GM18909 (cell line): ENCODE measurements at regions not wholly inside any gene's neighbourhood (a gene's known extent, or its start where the extent isn't known, plus 50 kb on each side); places are given as distances from the start of the nearest gene placed in this dataset.

Experiments used
- ATAC-seq: cut with Tn5 transposase; IDR thresholded peaks from one replicate; pipeline ENCODE4 v1.9.1; 2021; ENCODE audit warnings: mild to moderate bottlenecking; ENCODE audit not compliant: unreplicated experiment, poor library complexity

DNA sequence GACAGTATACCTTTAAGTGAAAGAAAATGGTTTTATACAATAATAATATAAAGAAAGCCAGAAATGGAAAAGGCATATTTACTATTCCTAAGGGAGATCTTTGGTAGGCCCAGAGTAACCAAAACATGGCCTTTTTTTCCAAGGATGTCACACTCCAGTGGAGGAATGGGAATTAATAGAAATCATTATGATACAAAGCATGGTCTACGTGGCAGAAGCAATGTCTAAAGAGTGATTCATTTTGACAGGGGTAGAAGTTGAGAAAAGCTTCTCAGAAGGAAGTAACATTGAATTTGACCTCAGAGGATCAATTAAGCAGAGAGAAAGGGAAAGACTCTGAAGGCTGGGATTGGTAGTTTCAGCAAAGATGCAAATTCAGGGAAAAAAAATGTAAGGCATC lies 208.6 kb downstream of the BTG1 start:
- no peak for ATAC-seq

DNA sequence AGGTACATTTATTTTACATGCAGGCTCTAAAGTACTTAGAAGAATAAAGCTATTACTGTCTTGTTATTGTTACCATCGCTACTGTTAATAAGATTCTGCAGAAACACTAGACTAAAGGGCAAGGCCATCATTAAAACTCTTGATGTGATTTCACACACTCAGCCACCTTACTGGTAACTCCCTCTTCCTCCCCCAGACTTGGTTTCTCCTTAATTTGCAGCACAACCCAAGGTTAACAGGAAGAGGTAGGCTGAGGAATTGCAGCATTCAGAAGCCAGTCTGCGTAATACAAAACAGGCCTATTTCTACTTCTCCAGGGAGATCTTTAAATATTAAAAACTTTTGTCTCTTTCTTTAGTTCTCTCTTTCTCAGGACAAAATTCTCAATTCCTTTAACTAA lies 210.3 kb downstream of the BTG1 start:
- ATAC-seq: no peak

DNA sequence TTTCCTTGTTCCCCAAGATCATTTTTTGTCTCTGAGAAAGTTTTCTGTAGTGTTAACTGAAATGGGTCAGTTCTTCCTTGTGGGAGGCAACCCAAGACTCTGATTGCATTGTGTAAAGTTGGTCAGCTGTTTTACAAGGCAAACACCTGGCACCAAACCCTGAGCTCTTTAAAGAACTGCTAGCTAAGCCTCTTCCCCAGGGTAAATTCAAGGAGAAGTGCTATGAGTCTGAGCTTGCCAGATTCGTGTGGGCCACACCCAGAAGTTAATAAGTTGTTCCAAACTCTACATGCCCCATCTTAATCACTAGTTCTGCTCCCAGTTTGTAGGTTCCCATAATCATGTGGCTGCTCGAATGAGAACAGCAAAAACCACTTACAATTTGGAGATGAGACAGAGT lies 214.5 kb downstream of the BTG1 start:
- ATAC-seq: no peak

DNA sequence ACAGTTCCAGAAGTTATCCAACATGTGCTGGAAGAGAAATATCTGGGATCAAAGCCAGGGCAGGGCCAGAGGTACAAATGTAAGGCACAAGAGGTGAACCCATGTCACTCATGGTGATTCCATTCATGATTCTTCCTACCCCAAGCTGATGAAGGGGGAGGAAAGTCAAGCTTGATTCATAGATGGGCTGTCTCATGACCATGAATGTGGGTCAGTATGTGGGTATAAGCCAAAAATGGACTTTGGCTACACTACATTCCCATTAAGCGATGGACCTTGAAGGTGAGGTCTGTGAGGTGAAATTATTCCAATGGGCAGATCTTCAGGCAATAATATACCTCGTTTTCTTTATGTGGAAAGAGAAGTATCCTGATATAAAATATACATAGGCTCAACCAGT lies 217.1 kb downstream of the BTG1 start:
- no peak for ATAC-seq

DNA sequence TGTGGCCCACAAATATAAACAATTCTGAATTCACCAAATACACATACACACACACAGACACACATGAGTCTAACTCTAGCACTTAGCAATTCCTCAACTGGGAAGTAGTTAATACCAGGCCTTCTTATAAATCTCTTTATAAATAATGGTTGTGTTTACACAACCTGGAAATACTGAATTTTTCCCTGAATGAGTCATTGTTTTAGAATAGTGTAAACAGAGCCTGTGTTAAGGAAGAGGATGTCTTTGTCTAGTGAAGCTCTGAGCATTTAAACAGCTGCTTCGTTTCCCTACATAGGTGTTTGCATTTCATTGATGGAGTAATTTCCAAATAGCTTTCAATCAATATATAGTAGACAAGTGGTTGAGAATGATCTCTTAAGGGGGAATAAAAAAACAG lies 218.8 kb downstream of the BTG1 start:
- ATAC-seq: no peak

DNA sequence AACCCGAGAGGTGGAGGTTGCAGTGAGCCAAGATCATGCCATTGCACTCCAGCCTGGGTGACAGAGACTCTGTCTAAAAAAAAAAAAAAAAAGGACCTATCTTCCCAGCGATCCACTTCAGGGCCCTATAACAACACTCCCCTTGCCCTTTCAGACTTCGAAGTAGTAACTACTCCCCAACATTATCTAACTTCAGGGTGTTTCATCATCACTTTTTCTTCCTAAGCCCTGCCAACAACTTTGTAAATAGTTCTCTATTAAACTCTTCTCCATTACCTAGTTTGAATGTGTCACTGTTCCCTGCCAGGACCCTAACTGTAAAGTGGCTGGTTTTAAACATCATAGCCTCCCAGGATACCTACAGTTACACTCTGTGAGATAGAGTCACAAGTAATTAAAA lies 220.8 kb downstream of the BTG1 start:
- no peak for ATAC-seq

DNA sequence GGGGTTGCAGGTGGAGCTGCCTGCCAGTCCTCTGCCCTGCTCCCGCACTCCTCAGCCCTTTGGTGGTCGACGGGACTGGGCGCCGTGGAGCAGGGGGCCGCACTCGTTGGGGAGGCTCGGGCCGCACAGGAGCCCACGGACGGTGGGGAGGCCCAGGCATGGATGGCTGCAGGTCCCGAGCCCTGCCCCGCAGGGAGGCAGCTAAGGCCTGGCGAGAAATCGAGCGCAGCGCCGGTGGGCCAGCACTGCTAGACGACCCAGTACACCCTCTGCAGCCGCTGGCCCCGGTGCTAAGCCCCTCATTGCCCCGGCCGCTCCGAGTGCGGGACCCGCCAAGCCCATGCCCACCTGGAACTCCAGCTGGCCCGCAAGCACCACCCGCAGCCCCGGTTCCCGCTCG lies 221.8 kb downstream of the BTG1 start:
- no peak for ATAC-seq

DNA sequence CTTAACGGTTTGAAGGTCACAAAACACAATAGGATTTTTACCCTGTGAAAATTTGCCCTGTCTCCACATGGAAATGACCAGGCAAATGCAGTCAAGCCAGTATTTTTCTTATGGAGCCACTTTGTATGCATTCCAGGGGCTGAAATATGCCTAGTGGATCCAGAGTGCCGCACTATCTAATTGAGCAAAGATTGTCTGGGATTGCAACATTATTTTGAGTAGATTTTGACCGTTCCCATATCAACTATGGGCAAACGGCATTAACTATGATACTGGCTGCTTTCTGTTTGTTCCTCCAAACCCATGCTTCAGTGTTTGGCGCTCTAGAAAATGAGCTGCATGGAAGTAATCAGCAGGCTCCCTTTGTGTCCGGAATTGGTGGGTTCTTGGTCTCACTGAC lies 223.0 kb downstream of the BTG1 start:
- no peak for ATAC-seq

DNA sequence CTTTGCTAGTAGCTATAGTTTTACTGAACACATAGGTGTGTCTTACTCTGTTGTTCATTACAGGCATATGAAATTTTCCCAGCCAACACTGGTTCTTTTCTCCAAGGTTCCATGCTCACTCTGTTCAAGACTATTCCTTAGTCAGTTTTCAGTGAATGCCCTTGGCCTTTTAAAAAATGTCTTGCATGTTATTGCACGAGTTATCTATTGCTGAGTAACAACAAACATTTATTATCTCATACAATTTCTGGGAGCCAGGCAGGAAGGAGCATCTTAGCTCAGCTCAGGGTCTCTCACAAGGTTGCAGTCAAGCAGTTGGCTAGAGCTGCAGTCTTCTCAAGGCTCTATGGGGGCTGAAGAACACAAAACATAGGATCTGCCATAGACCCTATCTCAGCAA lies 223.5 kb downstream of the BTG1 start:
- no peak for ATAC-seq

DNA sequence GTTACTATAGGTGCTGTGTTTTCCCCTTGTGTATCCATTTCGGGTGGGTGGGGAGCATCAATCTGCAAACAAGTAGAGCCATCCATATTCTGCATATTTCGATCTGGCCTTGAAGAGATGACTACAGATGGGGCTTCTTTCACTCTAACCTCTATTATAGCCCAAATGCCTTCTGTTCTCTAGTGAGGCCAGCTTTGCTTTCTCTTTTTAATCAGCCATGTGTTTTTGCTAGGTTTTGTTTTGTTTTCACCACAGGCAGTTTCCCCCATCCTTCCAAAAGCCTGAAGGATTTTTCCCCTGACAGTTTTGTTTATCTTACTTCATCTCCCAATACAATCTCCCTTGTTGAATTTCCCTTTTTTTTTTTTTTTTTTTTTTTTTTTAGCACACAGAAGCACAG lies 224.1 kb downstream of the BTG1 start:
- no peak for ATAC-seq

DNA sequence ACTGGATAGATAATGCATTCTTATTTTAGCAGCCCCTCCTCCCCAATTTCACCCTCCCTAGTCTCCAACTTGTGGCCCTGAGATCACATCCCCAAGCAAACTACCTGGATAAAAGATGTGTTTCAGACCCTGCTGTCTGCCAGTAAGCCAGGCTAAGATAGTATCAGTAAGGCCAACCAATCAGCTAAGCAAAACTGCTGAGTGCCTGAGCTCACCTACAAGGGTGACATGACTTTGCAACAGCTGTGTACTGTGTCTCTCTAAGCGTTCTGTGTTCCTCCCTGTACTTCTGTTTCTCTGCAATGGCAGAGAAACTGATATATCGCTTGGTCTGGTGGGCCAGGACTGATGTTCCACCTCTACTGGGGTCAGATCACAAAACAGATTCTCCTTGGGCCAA lies 224.9 kb downstream of the BTG1 start:
- ATAC-seq: no peak

DNA sequence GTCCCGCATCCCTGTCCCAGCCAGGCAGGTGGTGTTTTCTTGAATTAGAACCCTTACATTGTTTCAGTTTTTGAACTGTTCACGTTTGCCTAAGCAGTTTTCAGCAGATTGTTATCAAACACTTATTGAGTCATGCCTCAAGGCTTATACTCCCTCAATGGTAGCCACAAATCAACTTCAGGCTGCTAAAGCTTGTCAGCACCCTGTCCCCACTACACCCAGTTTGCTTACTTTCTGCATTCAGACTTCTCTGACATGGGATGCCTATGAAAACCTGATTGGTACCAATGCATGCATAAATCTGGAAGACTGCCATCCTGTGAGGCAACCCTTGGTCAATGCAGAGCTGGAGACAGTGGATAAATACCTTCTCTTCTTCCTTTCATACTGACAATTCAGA lies 225.4 kb downstream of the BTG1 start:
- ATAC-seq: no peak

DNA sequence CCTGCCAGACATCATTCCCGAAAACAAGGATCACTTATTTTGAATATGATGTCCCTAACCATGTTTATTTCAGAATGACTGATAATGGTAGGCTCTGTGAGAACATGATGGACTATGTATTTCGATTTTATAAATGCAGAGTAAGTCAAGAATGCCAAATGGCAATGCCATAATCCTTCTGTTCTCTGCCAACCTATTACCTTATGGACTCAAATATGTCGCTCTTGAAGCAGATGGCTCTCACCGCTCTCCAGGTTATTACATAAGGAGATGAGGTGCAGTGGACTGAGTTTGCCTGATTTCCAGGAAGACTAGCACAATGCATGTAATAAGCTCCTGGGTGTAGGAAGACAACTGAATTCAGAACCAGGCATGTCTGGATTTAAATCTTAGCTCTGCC lies 227.2 kb downstream of the BTG1 start:
- ATAC-seq: no peak

DNA sequence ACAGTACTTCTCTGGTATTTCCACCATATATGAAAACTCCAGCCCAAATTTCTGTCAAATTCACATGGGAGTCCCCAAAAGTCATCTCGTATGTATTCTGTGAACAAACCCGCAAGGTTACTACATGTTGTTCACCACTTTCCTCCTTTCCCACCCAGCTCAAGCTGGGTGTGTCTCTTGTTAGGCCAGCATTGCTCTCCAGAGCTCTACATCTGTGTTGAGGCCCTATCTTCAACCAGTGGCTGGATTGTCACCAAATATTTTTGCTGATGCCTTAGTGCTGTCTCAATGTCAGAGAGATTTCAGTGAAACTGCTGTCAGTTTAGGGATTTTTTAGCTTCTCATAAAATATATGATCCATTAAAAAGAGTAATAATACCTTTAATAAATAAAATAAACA lies 230.9 kb downstream of the BTG1 start:
- no peak for ATAC-seq

DNA sequence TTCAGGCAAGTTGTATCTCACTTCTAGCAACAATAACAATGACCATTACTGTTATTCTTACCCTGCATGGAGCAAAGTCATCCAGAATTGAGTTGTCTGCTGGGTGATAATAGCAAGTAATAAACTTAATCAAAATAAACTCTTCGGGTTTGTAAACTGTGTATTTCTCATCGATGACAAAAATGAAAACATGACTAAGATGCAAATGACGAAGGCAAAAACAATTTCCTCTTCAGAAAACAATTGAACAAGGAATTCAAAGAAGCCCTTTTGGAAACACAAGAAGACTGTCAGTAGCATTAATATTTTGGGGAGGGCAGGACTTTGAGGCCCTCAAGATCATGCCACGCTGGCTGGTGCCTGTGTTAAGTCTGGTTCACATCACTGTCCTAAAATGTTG lies 232.0 kb downstream of the BTG1 start:
- ATAC-seq: no peak

DNA sequence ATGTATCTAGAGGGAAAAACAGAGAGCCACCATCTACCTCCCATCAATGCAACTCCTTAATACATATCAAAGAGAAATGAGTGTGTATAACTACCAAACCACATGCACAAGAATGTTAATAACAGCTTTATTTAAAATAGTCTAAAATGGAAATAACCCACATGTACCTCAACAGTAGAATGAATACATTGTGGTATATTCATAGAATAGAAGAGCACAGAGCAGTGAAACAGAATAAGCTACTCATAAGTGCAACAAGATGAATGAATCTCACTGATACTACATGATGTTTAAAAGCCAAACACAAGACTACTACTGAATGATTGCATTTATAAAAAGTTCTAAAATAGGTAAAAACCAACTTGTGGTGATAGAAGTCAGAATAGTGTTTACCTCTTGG lies 232.5 kb downstream of the BTG1 start:
- ATAC-seq: no peak

DNA sequence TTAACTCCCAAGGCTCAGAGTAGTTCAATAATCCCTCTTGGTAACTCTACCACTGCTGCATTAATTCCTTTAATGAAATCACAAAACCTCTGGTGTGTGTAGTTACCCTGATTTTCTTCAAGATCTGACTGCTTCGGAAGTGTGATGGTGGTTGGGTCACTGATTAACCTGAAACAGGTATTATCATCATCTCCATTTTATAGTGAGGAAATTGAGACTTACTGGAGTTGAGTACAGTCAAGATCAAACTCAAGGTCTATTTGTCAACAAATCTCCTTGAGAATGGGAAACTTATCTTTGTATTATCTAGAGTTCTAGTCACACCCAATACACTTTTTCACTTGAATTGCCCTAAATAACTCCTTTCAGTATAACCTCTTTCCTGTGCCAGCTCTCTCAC lies 233.5 kb downstream of the BTG1 start:
- no peak for ATAC-seq

DNA sequence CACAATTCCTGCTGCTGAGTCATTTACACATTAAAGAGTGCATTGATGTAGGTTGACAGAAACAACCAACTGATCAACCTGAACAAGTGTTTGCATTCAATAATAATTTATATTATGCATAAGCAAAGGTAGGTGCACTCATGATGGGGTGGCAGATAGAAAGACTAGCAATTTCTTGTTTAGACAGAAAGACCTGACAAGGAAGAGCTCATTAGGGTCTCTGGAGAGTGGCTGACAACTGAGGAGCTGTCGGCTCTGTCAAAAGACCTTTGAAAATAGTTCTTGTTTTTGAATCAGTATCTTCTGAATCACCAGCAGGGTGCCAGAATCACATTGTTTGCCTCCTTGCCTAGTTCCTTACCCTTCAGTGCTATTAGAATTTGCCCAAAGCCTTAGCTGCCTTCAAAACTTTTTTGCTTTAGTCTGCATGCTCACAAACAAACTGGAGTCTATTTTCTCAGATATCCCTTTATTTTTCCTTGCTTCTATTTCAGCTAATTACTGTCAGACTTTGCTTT lies 234.7 kb downstream of the BTG1 start:
- no peak for ATAC-seq

DNA sequence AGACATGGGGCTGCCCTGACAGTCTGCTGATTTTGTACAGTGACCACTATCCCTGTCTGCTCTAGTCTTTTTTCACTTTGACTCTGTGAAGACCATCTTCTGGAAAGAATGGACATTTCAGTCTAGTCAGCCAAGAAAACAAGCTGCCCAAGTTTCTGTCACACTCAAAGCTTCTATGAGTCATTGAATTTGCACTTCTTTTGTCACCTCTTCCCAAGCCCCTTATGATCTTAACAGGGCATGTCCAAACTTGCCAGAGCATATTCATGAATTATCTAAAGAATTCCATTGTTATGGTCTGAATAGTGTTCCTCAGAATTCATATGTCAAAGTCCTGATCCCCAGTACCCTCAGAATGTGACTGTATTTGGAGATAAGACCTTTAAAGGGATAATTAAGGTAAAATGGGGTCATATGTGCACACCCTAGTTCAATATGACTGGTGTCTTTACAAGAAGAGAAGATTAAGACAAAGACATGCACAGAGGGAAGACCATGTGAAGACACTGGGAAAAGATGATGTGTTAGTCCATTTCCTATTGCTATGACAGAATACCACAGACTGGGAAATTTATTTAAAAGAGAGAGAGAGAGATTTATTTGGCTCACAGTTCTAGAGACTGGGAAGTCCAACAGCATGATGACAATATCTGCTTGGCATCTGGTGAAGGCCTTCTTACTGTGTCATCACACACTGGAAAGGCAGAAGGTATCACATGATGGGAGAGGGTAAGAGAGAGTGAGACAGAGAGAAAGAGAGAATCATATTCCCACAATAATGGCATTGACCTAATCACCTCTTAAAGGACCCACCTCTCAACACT lies 242.6 kb downstream of the BTG1 start:
- no peak for ATAC-seq

DNA sequence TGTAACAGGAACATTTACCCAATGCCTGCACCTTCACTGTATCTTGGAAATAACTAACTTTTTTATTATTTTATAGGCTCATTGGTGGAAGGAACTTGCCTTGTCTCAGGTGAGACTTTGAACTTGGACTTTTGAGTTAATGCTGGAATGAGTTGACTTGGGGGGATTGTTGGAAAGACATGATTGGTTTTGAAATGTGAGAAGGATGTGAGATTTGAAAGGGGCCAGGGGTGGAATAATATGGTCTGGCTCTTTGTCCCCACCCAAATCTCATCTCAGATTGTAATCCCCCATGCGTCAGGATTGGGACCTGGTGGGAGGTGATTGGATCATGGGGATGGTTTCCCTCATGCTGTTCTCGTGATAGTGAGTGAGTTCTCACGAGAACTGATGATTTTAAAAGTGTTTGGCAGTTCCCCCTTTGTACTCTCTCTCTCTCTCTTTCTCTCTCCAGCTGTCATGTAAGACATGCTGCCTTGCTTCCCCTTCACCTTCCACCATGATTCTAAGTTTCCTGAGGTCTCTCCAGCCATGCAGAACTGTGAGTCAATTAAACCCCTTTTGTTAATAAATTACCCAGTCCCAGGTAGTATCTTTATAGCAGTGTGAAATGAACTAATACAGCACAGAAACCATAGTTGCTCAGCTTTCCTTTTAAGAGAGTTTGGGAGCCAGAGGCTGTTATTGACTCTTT lies 244.1 kb downstream of the BTG1 start:
- no peak for ATAC-seq

DNA sequence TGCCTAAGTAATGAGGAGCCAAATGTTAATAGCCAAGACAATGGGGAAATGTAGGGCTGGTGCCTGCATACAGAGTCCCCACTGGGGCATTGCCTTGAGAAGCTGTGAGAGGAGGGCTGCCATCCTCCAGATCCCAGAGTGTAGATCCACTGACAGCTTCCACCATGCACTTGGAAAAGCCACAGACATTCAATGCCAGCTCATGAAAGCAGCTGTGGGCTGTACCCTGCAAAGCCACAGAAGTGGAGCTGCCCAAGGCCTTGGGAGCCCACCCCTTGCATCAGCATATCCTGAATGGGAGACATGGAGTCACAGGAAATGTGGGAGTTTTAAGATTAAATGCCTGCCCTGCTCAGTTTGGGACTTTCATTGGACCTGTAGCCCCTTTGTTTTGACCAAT lies 244.7 kb downstream of the BTG1 start:
- no peak for ATAC-seq

DNA sequence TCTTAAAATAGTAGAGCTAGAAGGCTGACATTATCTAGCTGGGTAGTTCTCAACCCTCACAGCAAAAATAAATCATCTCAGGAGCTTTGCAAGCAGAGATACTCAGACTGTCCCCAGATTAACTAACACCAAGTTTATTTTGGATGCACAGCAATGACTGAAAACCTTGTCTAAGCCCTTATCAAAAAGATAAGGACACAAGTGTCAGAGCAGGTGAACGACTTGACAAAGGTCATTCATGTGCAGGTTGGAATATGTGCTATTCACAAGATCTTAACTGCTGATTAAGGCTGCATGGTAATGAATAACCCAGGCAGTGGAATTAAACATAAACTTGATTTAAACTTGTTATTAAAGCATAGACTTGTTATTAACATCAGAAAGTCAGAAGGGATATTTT lies 246.6 kb downstream of the BTG1 start:
- no peak for ATAC-seq
